ENCODE measurements at regions not wholly inside any gene's neighbourhood (a gene's known extent, or its start where the extent isn't known, plus 50 kb on each side); places are given as distances from the start of the nearest gene placed in this dataset.
A peak's percentile ranks its signal among the peaks of the same experiment; 100 is the strongest.

GRCh38 chr4:173753408-173753807, 223.4 kb upstream of the HAND2 start:
- no peak for TF ChIP-seq CTCF (conservative IDR thresholded peaks at IDR 0.05; ENCODE audit: low read length)
- DNase-seq (ENCODE audit: low read depth) = no peak
- H3K4me3 ChIP-seq (ENCODE audit: low read length) = no peak overlapping the region

DNA sequence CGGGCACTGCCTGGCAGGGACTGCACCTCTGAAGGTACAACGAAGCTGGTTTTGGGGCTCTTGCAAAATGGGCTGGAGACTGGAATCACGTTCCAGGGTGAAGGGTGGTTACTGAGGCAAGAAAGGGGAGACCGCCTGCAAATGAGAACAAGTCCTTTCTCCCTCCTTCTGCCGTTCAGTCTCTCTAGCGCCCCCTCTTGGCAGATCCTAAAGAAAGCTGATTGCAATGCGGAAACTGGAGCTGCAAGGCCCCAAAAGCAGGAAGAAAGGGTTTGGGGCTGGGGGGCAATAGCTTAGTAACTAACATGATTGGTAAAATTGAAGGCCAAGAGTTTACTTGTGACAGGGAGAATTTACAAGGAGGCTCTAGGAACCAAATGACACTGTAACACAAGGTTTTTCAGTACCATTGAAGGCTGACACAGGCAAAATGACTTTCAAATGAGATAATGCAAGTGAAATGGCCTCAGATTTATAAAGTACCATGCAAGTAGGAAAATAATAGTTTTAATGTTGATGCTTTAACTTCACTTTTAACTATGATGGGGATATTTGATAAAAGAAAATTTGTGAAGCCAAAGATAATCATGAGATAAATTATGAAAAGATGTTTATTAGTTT, 222.7 kb upstream of the HAND2 start:
- TF ChIP-seq CTCF (conservative IDR thresholded peaks at IDR 0.05; ENCODE audit: low read length) = peak; percentile 60
- H3K4me3 ChIP-seq (ENCODE audit: low read length) = no peak overlapping the region
- peak; percentile 11 for DNase-seq (ENCODE audit: low read depth)

DNA sequence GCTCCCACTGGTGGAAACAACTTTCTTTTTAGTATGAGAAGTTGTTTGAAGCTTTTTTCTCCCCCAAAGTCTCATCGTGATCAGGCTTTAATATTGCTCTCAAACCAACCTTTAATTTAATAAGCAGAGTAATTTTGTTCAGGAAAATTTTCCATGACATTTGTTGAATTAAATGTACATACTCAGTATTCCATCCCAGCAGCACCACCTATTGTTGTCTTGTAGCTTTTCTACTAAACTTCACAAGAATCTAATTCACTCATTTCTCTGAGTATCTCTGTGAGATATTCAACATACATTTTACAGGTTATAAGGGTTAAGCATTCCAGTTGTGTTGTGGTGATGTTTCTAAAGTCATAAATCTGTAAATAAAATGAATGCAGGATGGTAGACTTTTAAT, 218.3 kb upstream of the HAND2 start:
- peak; percentile 14 for DNase-seq (ENCODE audit: low read depth)
- H3K4me3 ChIP-seq (ENCODE audit: low read length) = no peak overlapping the region
- TF ChIP-seq CTCF (conservative IDR thresholded peaks at IDR 0.05; ENCODE audit: low read length) = no peak; the same call in 1 of the 2 replicates

DNA sequence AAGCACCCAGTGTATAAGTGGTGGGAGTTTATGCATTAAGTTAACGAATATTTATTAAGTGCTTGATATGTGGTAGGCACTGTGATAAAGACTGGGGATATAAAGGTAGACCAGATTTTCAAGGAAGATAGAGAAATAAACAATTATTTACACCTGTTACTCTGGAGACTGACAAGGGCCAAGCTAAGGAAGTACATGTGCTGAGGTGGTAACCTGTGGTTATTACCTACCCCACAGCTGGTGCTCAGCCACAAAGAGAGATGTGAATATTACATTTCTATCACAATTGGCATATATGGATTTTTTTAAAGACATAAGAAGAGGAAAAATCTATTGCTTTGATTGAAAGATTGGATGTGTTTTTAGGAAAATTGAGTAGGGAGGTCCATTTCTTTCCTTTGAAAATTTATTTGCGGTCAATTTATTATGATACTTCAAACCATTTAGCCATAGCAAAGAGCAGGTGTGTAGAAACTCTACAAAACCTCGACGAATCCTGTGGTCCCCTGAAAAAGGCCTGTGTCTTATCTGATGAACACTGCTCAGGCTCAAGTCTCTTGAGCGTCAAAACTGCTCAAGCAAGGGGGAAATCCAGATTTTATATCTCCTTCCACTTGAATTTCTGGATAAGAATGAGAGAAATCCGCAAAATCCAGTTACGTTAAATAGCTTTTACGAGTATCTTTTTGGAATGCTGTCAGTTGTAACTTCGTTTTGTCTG, 217.7 kb upstream of the HAND2 start:
- H3K4me3 ChIP-seq (ENCODE audit: low read length) = no peak overlapping the region
- no peak for DNase-seq (ENCODE audit: low read depth)
- no peak for TF ChIP-seq CTCF (conservative IDR thresholded peaks at IDR 0.05; ENCODE audit: low read length)

DNA sequence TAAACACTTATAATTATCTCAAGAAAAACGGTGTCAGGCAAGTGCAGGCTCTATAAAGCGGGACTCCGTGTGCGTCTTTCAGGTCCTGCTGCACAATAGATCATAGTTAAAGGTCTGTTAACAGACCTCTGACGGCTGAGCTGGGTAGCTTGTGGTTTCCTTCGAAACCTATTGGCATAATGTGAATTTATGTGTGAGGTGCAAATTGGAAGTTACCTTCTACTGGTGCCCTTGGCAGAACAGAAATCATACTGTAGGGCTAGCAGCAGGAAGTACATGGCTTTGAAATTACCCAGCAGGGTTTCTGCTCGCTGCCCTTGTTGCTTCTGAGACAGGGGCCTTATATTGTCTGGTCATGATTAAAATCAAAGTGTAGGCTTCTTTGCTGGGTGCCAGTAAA, 216.4 kb upstream of the HAND2 start:
- no peak for DNase-seq (ENCODE audit: low read depth)
- no peak for TF ChIP-seq CTCF (conservative IDR thresholded peaks at IDR 0.05; ENCODE audit: low read length)
- H3K4me3 ChIP-seq (ENCODE audit: low read length) = no peak overlapping the region

DNA sequence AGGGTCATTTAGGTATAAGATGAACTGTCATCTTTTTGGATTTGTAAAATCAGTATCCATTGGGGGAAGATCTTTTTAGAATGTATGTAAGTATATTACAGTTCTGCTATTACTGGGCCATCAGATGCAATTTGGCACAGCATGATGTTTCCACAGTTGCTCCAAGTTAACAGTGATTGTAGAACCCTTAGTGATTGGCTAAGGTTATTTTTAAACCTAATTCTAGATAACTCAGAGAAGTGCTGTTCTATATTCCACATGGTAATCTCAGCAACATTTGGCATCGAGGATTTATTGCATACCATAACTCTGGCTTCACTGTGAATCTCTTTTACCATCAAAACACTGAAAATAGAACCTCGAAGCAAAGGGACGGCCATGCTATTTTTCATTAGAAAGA, 215.7 kb upstream of the HAND2 start:
- TF ChIP-seq CTCF (conservative IDR thresholded peaks at IDR 0.05; ENCODE audit: low read length) = no peak; the same call in 1 of the 2 replicates
- DNase-seq (ENCODE audit: low read depth) = no peak
- no peak overlapping the region for H3K4me3 ChIP-seq (ENCODE audit: low read length)

DNA sequence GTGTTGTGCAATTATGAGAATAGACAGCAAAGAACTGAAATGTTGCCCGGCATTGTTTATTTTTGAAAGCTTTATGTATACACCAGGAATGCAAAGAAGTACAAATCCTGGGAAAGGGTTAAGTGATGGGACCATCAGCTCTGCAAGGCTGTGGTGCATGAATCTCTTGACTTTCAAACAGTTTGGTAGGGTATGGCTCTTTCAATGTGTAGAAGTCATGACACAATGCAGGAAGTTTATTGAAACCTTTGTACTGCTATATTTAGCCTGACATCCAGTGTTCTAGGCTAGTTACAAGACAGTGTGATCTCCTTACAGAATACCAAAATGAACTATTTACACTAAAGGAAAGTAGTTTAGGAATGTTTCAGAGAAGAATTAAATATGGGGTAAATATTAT, 206.8 kb upstream of the HAND2 start:
- no peak for DNase-seq (ENCODE audit: low read depth)
- no peak for TF ChIP-seq CTCF (conservative IDR thresholded peaks at IDR 0.05; ENCODE audit: low read length)
- no peak overlapping the region for H3K4me3 ChIP-seq (ENCODE audit: low read length)
